ENCODE measurements at regions not wholly inside any gene's neighbourhood (a gene's known extent, or its start where the extent isn't known, plus 50 kb on each side); places are given as distances from the start of the nearest gene placed in this dataset.

GRCh38 chr5:124039410-124039809, 527.4 kb downstream of the CSNK1G3 start:
- POLR2A ChIA-PET = no interaction called here
- BruUV-seq (replicated peaks) = no TSS peak
- Histone ChIP-seq H3K4me1 (ENCODE audit: control insufficient read depth, extremely low read depth, insufficient read depth, low read length) (no peaks in the 10 kb centered on the region), H3K9me1 (replicated peaks; ENCODE audit: control insufficient read depth, extremely low read depth, insufficient read depth, low read length) (no peaks in the 10 kb centered on the region), H3K9me3 (replicated peaks; ENCODE audit: control insufficient read depth, insufficient read depth, low read length) (no peaks in the 10 kb centered on the region), H3K27ac (ENCODE audit: insufficient read depth, low read depth, low read length) (no peak overlapping the region), H4K20me1 (replicated peaks; ENCODE audit: control insufficient read depth, extremely low read depth, insufficient read depth, low read length) (no peaks in the 10 kb centered on the region), H3K79me2 (ENCODE audit: control insufficient read depth, insufficient read depth, low read length) (no peaks in the 10 kb centered on the region), H3K4me3 (replicated peaks in 1 of 3; ENCODE audit: insufficient read depth in 1 of 3, low read depth in 1 of 3, low read length in 3 of 3) (no peak overlapping the region), H2AFZ (ENCODE audit: low read depth, low read length) (no peak overlapping the region), H3K27me3 (ENCODE audit: control insufficient read depth in 2 of 2, insufficient read depth in 2 of 2, low read length in 2 of 2) (no peaks in the 10 kb centered on the region), H3K36me3 (ENCODE audit: control insufficient read depth in 2 of 2, extremely low read depth in 1 of 2, insufficient read depth in 2 of 2, low read length in 2 of 2) (no peaks in the 10 kb centered on the region), H3K9ac (replicated peaks; ENCODE audit: extremely low read depth, insufficient read depth, low read length) (no peak overlapping the region), H3K4me2 (ENCODE audit: insufficient read depth, low read length) (no peak overlapping the region)
- intact Hi-C loops (cut with micrococcal nuclease) (no loop called here), dilution Hi-C loops (cut with MboI; ENCODE audit: extremely low pct_ligation_motif_present, low sequenced_read_pairs) (no loop called here)
- TF ChIP-seq EZH2 (IDR thresholded peaks at IDR 0.05; ENCODE audit: borderline replicate concordance, low read depth, low read length, severe bottlenecking) (no peak), MYC (IDR thresholded peaks at IDR 0.05; ENCODE audit: low read depth, low read length) (no peak), POLR2AphosphoS5 (IDR thresholded peaks at IDR 0.05; ENCODE audit: insufficient read depth, low read depth, low read length) (no peak), GATA2 (IDR thresholded peaks at IDR 0.05; ENCODE audit: insufficient read depth, insufficient read length, low read depth, low read length) (no peak), POLR2A (IDR thresholded peaks at IDR 0.05; ENCODE audit: low read depth, low read length) (no peak), CTCF (IDR thresholded peaks at IDR 0.05; ENCODE audit: extremely low read depth in 1 of 2, insufficient read depth in 1 of 2, low read depth in 1 of 2, low read length in 2 of 2) (no peak)
- TF ChIP-seq, protein P1, sequence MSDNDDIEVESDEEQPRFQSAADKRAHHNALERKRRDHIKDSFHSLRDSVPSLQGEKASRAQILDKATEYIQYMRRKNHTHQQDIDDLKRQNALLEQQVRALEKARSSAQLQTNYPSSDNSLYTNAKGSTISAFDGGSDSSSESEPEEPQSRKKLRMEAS (IDR thresholded peaks at IDR 0.05; ENCODE audit: insufficient read depth, insufficient read length) = no peak
- no peak for FAIRE-seq
- no peak for DNase-seq (ENCODE audit: low read depth, low spot score)
- CTCF ChIA-PET = no interaction called here

GRCh38 chr5:124036786-124037185, 524.8 kb downstream of the CSNK1G3 start:
- intact Hi-C loops (cut with micrococcal nuclease) (no loop called here), dilution Hi-C loops (cut with MboI; ENCODE audit: extremely low pct_ligation_motif_present, low sequenced_read_pairs) (no loop called here)
- Histone ChIP-seq H3K4me1 (ENCODE audit: control insufficient read depth, extremely low read depth, insufficient read depth, low read length) (no peaks in the 10 kb centered on the region), H3K4me2 (ENCODE audit: insufficient read depth, low read length) (no peak overlapping the region), H3K36me3 (ENCODE audit: control insufficient read depth in 2 of 2, extremely low read depth in 1 of 2, insufficient read depth in 2 of 2, low read length in 2 of 2) (no peaks in the 10 kb centered on the region), H3K4me3 (replicated peaks in 1 of 3; ENCODE audit: insufficient read depth in 1 of 3, low read depth in 1 of 3, low read length in 3 of 3) (no peak overlapping the region), H3K9me1 (replicated peaks; ENCODE audit: control insufficient read depth, extremely low read depth, insufficient read depth, low read length) (no peaks in the 10 kb centered on the region), H4K20me1 (replicated peaks; ENCODE audit: control insufficient read depth, extremely low read depth, insufficient read depth, low read length) (no peaks in the 10 kb centered on the region), H3K9ac (replicated peaks; ENCODE audit: extremely low read depth, insufficient read depth, low read length) (no peak overlapping the region), H2AFZ (ENCODE audit: low read depth, low read length) (no peak overlapping the region), H3K27ac (ENCODE audit: insufficient read depth, low read depth, low read length) (no peak overlapping the region), H3K27me3 (ENCODE audit: control insufficient read depth in 2 of 2, insufficient read depth in 2 of 2, low read length in 2 of 2) (no peaks in the 10 kb centered on the region), H3K9me3 (replicated peaks; ENCODE audit: control insufficient read depth, insufficient read depth, low read length) (no peaks in the 10 kb centered on the region), H3K79me2 (ENCODE audit: control insufficient read depth, insufficient read depth, low read length) (no peaks in the 10 kb centered on the region)
- BruUV-seq (replicated peaks) = no TSS peak
- ChIA-PET POLR2A (no interaction called here), CTCF (no interaction called here)
- FAIRE-seq (no peak), DNase-seq (ENCODE audit: low read depth, low spot score) (no peak)
- TF ChIP-seq FOS (IDR thresholded peaks at IDR 0.05; ENCODE audit: borderline replicate concordance, insufficient read depth, low read length) (no peak), CTCF (IDR thresholded peaks at IDR 0.05; ENCODE audit: extremely low read depth in 1 of 2, insufficient read depth in 1 of 2, low read depth in 1 of 2, low read length in 2 of 2) (no peak), MYC (IDR thresholded peaks at IDR 0.05; ENCODE audit: low read depth, low read length) (no peak), EZH2 (IDR thresholded peaks at IDR 0.05; ENCODE audit: borderline replicate concordance, low read depth, low read length, severe bottlenecking) (no peak), POLR2AphosphoS5 (IDR thresholded peaks at IDR 0.05; ENCODE audit: insufficient read depth, low read depth, low read length) (no peak), JUN (IDR thresholded peaks at IDR 0.05; ENCODE audit: borderline replicate concordance, insufficient read depth, insufficient read length, low read depth) (no peak), GATA2 (IDR thresholded peaks at IDR 0.05; ENCODE audit: insufficient read depth, insufficient read length, low read depth, low read length) (no peak), POLR2A (IDR thresholded peaks at IDR 0.05; ENCODE audit: low read depth, low read length) (no peak)
- TF ChIP-seq, protein P1 (IDR thresholded peaks at IDR 0.05; ENCODE audit: insufficient read depth, insufficient read length) = no peak

Measured in endothelial cell of umbilical vein (primary cell).